ENCODE measurements at regions not wholly inside any gene's neighbourhood (a gene's known extent, or its start where the extent isn't known, plus 50 kb on each side); places are given as distances from the start of the nearest gene placed in this dataset.

- no peak for DNase-seq
Measured at GRCh38 chr9:21672140-21672539, 130.3 kb upstream of the MTAP start.

GRCh38 chr9:21672761-21673160 lies 129.7 kb upstream of the MTAP start:
- no peak for DNase-seq

- DNase-seq, result no peak
Measured at GRCh38 chr9:21674894-21675293, 127.5 kb upstream of the MTAP start.

- no peak for DNase-seq
Measured at GRCh38 chr9:21677387-21677786, 125.0 kb upstream of the MTAP start.

GRCh38 chr9:21677834-21678233 lies 124.6 kb upstream of the MTAP start:
- DNase-seq, result peak; percentile 78

GRCh38 chr9:21679432-21679831 lies 123.0 kb upstream of the MTAP start:
- DNase-seq, result peak; percentile 21

- DNase-seq, result no peak
Measured at GRCh38 chr9:21680590-21680989, 121.8 kb upstream of the MTAP start.

- peak; percentile 37 for DNase-seq
Measured at GRCh38 chr9:21681641-21682040, 120.8 kb upstream of the MTAP start.

GRCh38 chr9:21682381-21682780 lies 120.1 kb upstream of the MTAP start:
- DNase-seq, result no peak

GRCh38 chr9:21682981-21683380 lies 119.5 kb upstream of the MTAP start:
- DNase-seq, result peak; percentile 41

- DNase-seq, result no peak
Measured at GRCh38 chr9:21683484-21684175, 118.8 kb upstream of the MTAP start.

GRCh38 chr9:21684231-21684630 lies 118.2 kb upstream of the MTAP start:
- no peak for DNase-seq

- DNase-seq, result peak; percentile 97
Measured at GRCh38 chr9:21684831-21685362, 117.5 kb upstream of the MTAP start.

GRCh38 chr9:21685502-21685901 lies 116.9 kb upstream of the MTAP start:
- no peak for DNase-seq

GRCh38 chr9:21686738-21687137 lies 115.7 kb upstream of the MTAP start:
- DNase-seq, result no peak

GRCh38 chr9:21687351-21687750 lies 115.1 kb upstream of the MTAP start:
- no peak for DNase-seq

- peak; percentile 74 for DNase-seq
Measured at GRCh38 chr9:21688108-21689102, 114.0 kb upstream of the MTAP start.

- no peak for DNase-seq
Measured at GRCh38 chr9:21689854-21690253, 112.6 kb upstream of the MTAP start.

GRCh38 chr9:21690561-21690960 lies 111.9 kb upstream of the MTAP start:
- DNase-seq, result no peak

- DNase-seq, result no peak
Measured at GRCh38 chr9:21692390-21692789, 110.0 kb upstream of the MTAP start.

GRCh38 chr9:21694424-21694823 lies 108.0 kb upstream of the MTAP start:
- DNase-seq, result no peak

GRCh38 chr9:21695443-21695842 lies 107.0 kb upstream of the MTAP start:
- no peak for DNase-seq

GRCh38 chr9:21695874-21696341 lies 106.5 kb upstream of the MTAP start:
- no peak for DNase-seq

Data from dermis blood vessel endothelial cell (primary cell).